ENCODE measurements at regions not wholly inside any gene's neighbourhood (a gene's known extent, or its start where the extent isn't known, plus 50 kb on each side); places are given as distances from the start of the nearest gene placed in this dataset.

GRCh38 chr2:39855856-39856255 lies 76.8 kb upstream of the THUMPD2 start:
- WGBS, 5 donors, result 84 to 96% (median 93%) methylated on average over 3 of the region's 3 CpGs
- TF ChIP-seq POLR2AphosphoS5 (IDR thresholded peaks at IDR 0.05), result no peak
- no peak for TF ChIP-seq POLR2A (IDR thresholded peaks at IDR 0.05)
- no peak for TF ChIP-seq EP300 (IDR thresholded peaks at IDR 0.05)
- no peak for TF ChIP-seq CTCF (IDR thresholded peaks at IDR 0.05)
- DNase-seq, result no peak
- H3K9me3 ChIP-seq, result no peaks in the 10 kb centered on the region
- H3K4me1 ChIP-seq, result peaks cover 0 to 13% (median 5%) of the 10 kb centered on the region in 4 donors
- intact Hi-C loops (cut with DNase I; ENCODE audit: low total_unique reads), result no loop called here
- H3K27ac ChIP-seq, result no peak overlapping the region
- no peaks in the 10 kb centered on the region for H3K36me3 ChIP-seq
- no peaks in the 10 kb centered on the region for H3K27me3 ChIP-seq
- H3K4me3 ChIP-seq, result no peak overlapping the region

GRCh38 chr2:39854771-39855170 lies 75.7 kb upstream of the THUMPD2 start:
- Histone ChIP-seq H3K4me3 (no peak overlapping the region), H3K9me3 (no peaks in the 10 kb centered on the region), H3K27me3 (no peaks in the 10 kb centered on the region), H3K36me3 (no peaks in the 10 kb centered on the region), H3K27ac (no peak overlapping the region), H3K4me1 (peaks cover 0 to 20% (median 8%) of the 10 kb centered on the region in 4 donors)
- TF ChIP-seq EP300 (IDR thresholded peaks at IDR 0.05), result no peak
- TF ChIP-seq CTCF (IDR thresholded peaks at IDR 0.05), result no peak
- no peak for TF ChIP-seq POLR2AphosphoS5 (IDR thresholded peaks at IDR 0.05)
- no peak for TF ChIP-seq POLR2A (IDR thresholded peaks at IDR 0.05)
- 78 to 87% (median 83%) methylated on average over 5 of the region's 5 CpGs for WGBS, 5 donors
- intact Hi-C loops (cut with DNase I; ENCODE audit: low total_unique reads), result no loop called here
- DNase-seq, result no peak

GRCh38 chr2:39852831-39853230 lies 73.8 kb upstream of the THUMPD2 start:
- Histone ChIP-seq H3K9me3 (no peaks in the 10 kb centered on the region), H3K4me1 (peaks cover 0 to 21% (median 10%) of the 10 kb centered on the region in 4 donors), H3K27ac (no peak overlapping the region), H3K4me3 (no peak overlapping the region), H3K36me3 (no peaks in the 10 kb centered on the region), H3K27me3 (no peaks in the 10 kb centered on the region)
- intact Hi-C loops (cut with DNase I; ENCODE audit: low total_unique reads), result no loop called here
- WGBS, 5 donors, result 78 to 89% (median 88%) methylated on average over 1 of the region's 1 CpG
- TF ChIP-seq EP300 (IDR thresholded peaks at IDR 0.05) (no peak), POLR2AphosphoS5 (IDR thresholded peaks at IDR 0.05) (no peak), CTCF (IDR thresholded peaks at IDR 0.05) (no peak), POLR2A (IDR thresholded peaks at IDR 0.05) (no peak)
- no peak for DNase-seq

- TF ChIP-seq POLR2A (IDR thresholded peaks at IDR 0.05) (no peak), EP300 (IDR thresholded peaks at IDR 0.05) (no peak), CTCF (IDR thresholded peaks at IDR 0.05) (no peak), POLR2AphosphoS5 (IDR thresholded peaks at IDR 0.05) (no peak)
Observed at GRCh38 chr2:39851651-39852110, 72.6 kb upstream of the THUMPD2 start.

More at GRCh38 chr2:39851651-39852110, 72.6 kb upstream of the THUMPD2 start:
- Histone ChIP-seq H3K9me3 (no peaks in the 10 kb centered on the region), H3K4me3 (no peak overlapping the region), H3K4me1 (peaks cover 0 to 21% (median 10%) of the 10 kb centered on the region in 4 donors), H3K27ac (no peak overlapping the region), H3K27me3 (no peaks in the 10 kb centered on the region), H3K36me3 (no peaks in the 10 kb centered on the region)
- intact Hi-C loops (cut with DNase I; ENCODE audit: low total_unique reads), result no loop called here
- 7 to 20% (median 13%) methylated on average over 3 of the region's 3 CpGs for WGBS, 5 donors
- DNase-seq, result peak in 1 of 2 donors; percentile 65

Measured in stomach (tissue), 8 donors.